CD14-positive monocyte (primary cell): ENCODE measurements at regions not wholly inside any gene's neighbourhood (a gene's known extent, or its start where the extent isn't known, plus 50 kb on each side); places are given as distances from the start of the nearest gene placed in this dataset.

ENCODE experiments used
- DNase-seq, 3 donors: peaks; one replicate each; pipeline ENCODE4 v3.0.0-alpha.2; 2011 to 2022
- H2AFZ ChIP-seq: 2 replicates; pipeline ENCODE4 v1.6.0; 2012; ENCODE audit warnings: mild to moderate bottlenecking, low read depth, low read length, inconsistent platforms; ENCODE audit not compliant: insufficient read depth, poor library complexity, severe bottlenecking
- H3K27ac ChIP-seq, 2 donors: 1 replicate in 1 of 2; 2 replicates in 1 of 2; pipeline ENCODE4 v1.5.1; 2012 to 2013; ENCODE audit warnings: low read length in 2 of 2, control low read depth in 1 of 2, inconsistent platforms in 1 of 2, low read depth in 1 of 2, mild to moderate bottlenecking in 1 of 2
- H3K27me3 ChIP-seq, 2 donors: one replicate each; pipeline versions ENCODE4 v1.6.0 to v1.6.1; 2011 to 2013; ENCODE audit warnings: low read length in 2 of 2; ENCODE audit not compliant: control insufficient read depth in 2 of 2, insufficient read depth in 2 of 2
- H3K36me3 ChIP-seq, 2 donors: replicated peaks in 1 of 2; 1 replicate in 1 of 2; 2 replicates in 1 of 2; pipeline versions ENCODE4 v1.5.1 to v1.6.1; 2012 to 2013; ENCODE audit warnings: low read length in 2 of 2, control low read depth in 1 of 2, inconsistent platforms in 1 of 2, mild to moderate bottlenecking in 1 of 2; ENCODE audit not compliant: insufficient read depth in 2 of 2, control insufficient read depth in 1 of 2
- H3K4me1 ChIP-seq, 2 donors: 1 replicate in 1 of 2; 2 replicates in 1 of 2; pipeline versions ENCODE4 v1.5.1 to v1.6.1; 2012 to 2013; ENCODE audit warnings: low read length in 2 of 2, control low read depth in 1 of 2, inconsistent platforms in 1 of 2, mild to moderate bottlenecking in 1 of 2, moderate library complexity in 1 of 2; ENCODE audit not compliant: insufficient read depth in 2 of 2, control insufficient read depth in 1 of 2
- H3K4me2 ChIP-seq: replicated peaks from 2 replicates; pipeline ENCODE3; 2012; ENCODE audit warnings: low read length, moderate library complexity, mild to moderate bottlenecking; ENCODE audit not compliant: poor library complexity, severe bottlenecking; ENCODE audit errors: extremely low read depth
- H3K4me3 ChIP-seq, 3 experiments: fragments of 200-600 bp in 1 of 3; sonication (generic) in 1 of 3; replicated peaks in 1 of 3; 1 replicate in 2 of 3; 2 replicates in 1 of 3; pipeline ENCODE4 v1.5.1; 2011 to 2013; ENCODE audit warnings: low read length in 3 of 3, mild to moderate bottlenecking in 3 of 3, control low read depth in 2 of 3, low read depth in 2 of 3, inconsistent platforms in 1 of 3, moderate library complexity in 1 of 3
- H3K79me2 ChIP-seq: 2 replicates; pipeline ENCODE4 v1.6.0; 2012; ENCODE audit warnings: mild to moderate bottlenecking, control low read depth, inconsistent platforms, low read length, moderate library complexity; ENCODE audit not compliant: insufficient read depth
- H3K9ac ChIP-seq: 2 replicates; pipeline ENCODE4 v1.6.0; 2017; ENCODE audit warnings: low read length, mild to moderate bottlenecking; ENCODE audit not compliant: insufficient read depth, poor library complexity, severe bottlenecking
- H3K9me3 ChIP-seq, 2 donors: replicated peaks in 1 of 2; 1 replicate in 1 of 2; 2 replicates in 1 of 2; pipeline versions ENCODE4 v1.5.1 to v1.6.1; 2012 to 2013; ENCODE audit warnings: low read length in 2 of 2, control low read depth in 1 of 2; ENCODE audit not compliant: control insufficient read depth in 1 of 2, insufficient read depth in 1 of 2
- H4K20me1 ChIP-seq: 2 replicates; pipeline ENCODE4 v1.6.0; 2012; ENCODE audit warnings: mild to moderate bottlenecking, low read length, control low read depth, moderate library complexity; ENCODE audit not compliant: insufficient read depth
- H3K27ac Mint-ChIP-seq, 7 donors: one replicate each; pipeline ENCODE4 v1.8.0; 2020; ENCODE audit warnings: mild to moderate bottlenecking in 7 of 7, mixed read lengths in 7 of 7, moderate library complexity in 6 of 7, inconsistent platforms in 2 of 7
- H3K27me3 Mint-ChIP-seq, 3 donors: one replicate each; pipeline ENCODE4 v1.8.0; 2021 to 2022; ENCODE audit warnings: low read depth in 3 of 3, mild to moderate bottlenecking in 3 of 3, mixed read lengths in 3 of 3, moderate library complexity in 3 of 3, inconsistent platforms in 1 of 3
- H3K36me3 Mint-ChIP-seq, 2 donors: one replicate each; pipeline ENCODE4 v1.8.0; 2020; ENCODE audit warnings: mixed read lengths in 2 of 2, inconsistent platforms in 1 of 2, mild to moderate bottlenecking in 1 of 2
- H3K4me1 Mint-ChIP-seq: one replicate; pipeline ENCODE4 v1.8.0; 2020; ENCODE audit warnings: mild to moderate bottlenecking, mixed read lengths
- H3K4me3 Mint-ChIP-seq, 2 donors: one replicate each; pipeline ENCODE4 v1.8.0; 2020; ENCODE audit warnings: mild to moderate bottlenecking in 2 of 2, mixed read lengths in 2 of 2, moderate library complexity in 1 of 2
- H3K9me3 Mint-ChIP-seq, 7 donors: one replicate each; pipeline ENCODE4 v1.8.0; 2020 to 2022; ENCODE audit warnings: mixed read lengths in 7 of 7, mild to moderate bottlenecking in 6 of 7, moderate library complexity in 6 of 7, inconsistent platforms in 2 of 7
- CTCF ChIP-seq: fragments of 200-600 bp; IDR thresholded peaks from one replicate; pipeline ENCODE4 v1.8.0; 2022; ENCODE audit warnings: antibody characterized with exemption, mild to moderate bottlenecking
- WGBS: methylation state at CpG from one replicate; pipeline ENCODE4 v1.1.5; 2013; ENCODE audit warnings: missing lambda C conversion rate; ENCODE audit not compliant: insufficient coverage; 5-methylcytosine and 5-hydroxymethylcytosine counted together
- intact Hi-C, 2 donors: fragments of 100-400 bp; cut with micrococcal nuclease; formaldehyde crosslinking; loops; one replicate each; pipeline versions ENCODE4 v1.15.0 to v1.15.1; 2023

DNA sequence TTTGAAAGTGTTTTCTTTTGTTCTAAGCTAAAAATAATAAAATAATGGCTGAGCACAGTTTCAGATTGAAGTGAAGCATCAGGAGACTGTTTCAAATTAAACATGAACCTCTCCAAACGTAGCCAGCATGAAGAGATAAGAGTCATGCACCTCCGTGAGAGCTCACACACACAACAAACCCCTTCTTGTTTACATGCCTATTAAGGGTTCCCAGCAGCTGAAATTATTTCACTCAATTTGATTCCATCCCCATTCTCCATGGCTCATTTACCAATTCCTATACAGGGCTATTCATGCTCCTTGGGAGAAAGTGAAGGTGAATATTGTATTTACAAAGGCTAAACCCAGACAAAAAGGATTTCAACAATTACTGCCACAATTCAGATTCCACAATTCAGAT, 954.1 kb upstream of the INTU start:
- no peaks in the 10 kb centered on the region for H4K20me1 ChIP-seq
- H3K4me2 ChIP-seq, result no peak overlapping the region
- no peak overlapping the region for H3K9ac ChIP-seq
- Mint-ChIP-seq H3K4me1 (no peaks in the 10 kb centered on the region), H3K4me3 (no peak overlapping the region), H3K27ac (no peak overlapping the region), H3K9me3 (peaks cover 0 to 4% (median 0%) of the 10 kb centered on the region in 7 donors), H3K27me3 (no peaks in the 10 kb centered on the region), H3K36me3 (no peaks in the 10 kb centered on the region)
- H3K4me1 ChIP-seq, result no peaks in the 10 kb centered on the region
- H3K4me3 ChIP-seq, result no peak overlapping the region
- H2AFZ ChIP-seq, result no peak overlapping the region
- no peak for TF ChIP-seq CTCF
- H3K27ac ChIP-seq, result no peak overlapping the region
- no peak for DNase-seq
- no peaks in the 10 kb centered on the region for H3K36me3 ChIP-seq
- WGBS, result 100% methylated on average over 1 of the region's 2 CpGs
- H3K9me3 ChIP-seq, result no peaks in the 10 kb centered on the region
- H3K79me2 ChIP-seq, result no peaks in the 10 kb centered on the region
- intact Hi-C loops, result no loop called here
- H3K27me3 ChIP-seq, result no peaks in the 10 kb centered on the region

DNA sequence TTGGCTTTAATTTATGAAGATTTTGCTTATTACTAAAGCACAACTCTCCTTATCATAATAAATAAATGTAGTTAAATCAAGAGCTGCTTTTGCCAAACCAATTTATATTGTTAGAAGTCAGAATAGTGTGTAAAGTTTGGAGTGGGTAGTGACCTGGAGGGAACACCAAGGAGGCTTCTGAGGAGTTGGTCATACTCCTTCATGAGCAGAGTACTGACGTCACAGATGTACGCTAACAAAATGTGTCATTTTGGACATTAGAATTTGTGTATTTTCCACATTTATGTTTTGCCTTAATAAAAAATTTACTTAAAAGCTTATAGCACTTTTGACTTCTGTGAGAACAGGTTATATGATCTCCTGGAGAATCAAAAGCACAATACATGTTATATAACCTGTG, 953.5 kb upstream of the INTU start:
- H3K4me1 ChIP-seq, result no peaks in the 10 kb centered on the region
- no peaks in the 10 kb centered on the region for H3K27me3 ChIP-seq
- WGBS, result no CpG with 5 or more reads among the region's 2 CpGs
- Mint-ChIP-seq H3K9me3 (peaks cover 0 to 2% (median 0%) of the 10 kb centered on the region in 7 donors), H3K36me3 (no peaks in the 10 kb centered on the region), H3K27ac (no peak overlapping the region), H3K4me3 (no peak overlapping the region), H3K27me3 (no peaks in the 10 kb centered on the region), H3K4me1 (no peaks in the 10 kb centered on the region)
- intact Hi-C loops, result no loop called here
- no peak overlapping the region for H3K27ac ChIP-seq
- no peaks in the 10 kb centered on the region for H3K9me3 ChIP-seq
- no peak overlapping the region for H3K4me3 ChIP-seq
- DNase-seq, result no peak
- no peak overlapping the region for H2AFZ ChIP-seq
- H3K4me2 ChIP-seq, result no peak overlapping the region
- no peaks in the 10 kb centered on the region for H4K20me1 ChIP-seq
- no peak overlapping the region for H3K9ac ChIP-seq
- no peak for TF ChIP-seq CTCF
- H3K36me3 ChIP-seq, result no peaks in the 10 kb centered on the region
- no peaks in the 10 kb centered on the region for H3K79me2 ChIP-seq
